DND-41 (cell line): ENCODE measurements at regions not wholly inside any gene's neighbourhood (a gene's known extent, or its start where the extent isn't known, plus 50 kb on each side); places are given as distances from the start of the nearest gene placed in this dataset.

Experiments
- ATAC-seq: fragments of 200-7000 bp; cut with Tn5 transposase; 3 replicates; pipeline ENCODE4 v1.9.1; 2021; ENCODE audit warnings: low read depth; ENCODE audit not compliant: insufficient read depth
- DNase-seq: peaks from one replicate; pipeline ENCODE4 v3.0.0-alpha.2; 2020
- H2AFZ ChIP-seq: 2 replicates; pipeline ENCODE4 v1.6.0; 2012; ENCODE audit warnings: low read depth, low read length
- H3K27ac ChIP-seq: 2 replicates; pipeline ENCODE4 v1.5.1; 2012; ENCODE audit warnings: low read length, inconsistent platforms
- H3K27me3 ChIP-seq: fragments of 200-600 bp; sonication (generic); 2 replicates; pipeline ENCODE4 v1.6.0; 2012; ENCODE audit warnings: low read length, mild to moderate bottlenecking, inconsistent platforms; ENCODE audit not compliant: insufficient read depth, poor library complexity
- H3K36me3 ChIP-seq: 2 replicates; pipeline ENCODE4 v1.5.1; 2012; ENCODE audit warnings: low read length, inconsistent platforms; ENCODE audit not compliant: insufficient read depth
- H3K4me1 ChIP-seq: 2 replicates; pipeline ENCODE4 v1.5.1; 2012; ENCODE audit warnings: mild to moderate bottlenecking, low read length; ENCODE audit not compliant: insufficient read depth
- H3K4me2 ChIP-seq: 2 replicates; pipeline ENCODE4 v1.6.0; 2012; ENCODE audit warnings: mild to moderate bottlenecking, moderate library complexity, low read length, inconsistent platforms; ENCODE audit not compliant: insufficient read depth
- H3K4me3 ChIP-seq, 2 experiments: fragments of 200-600 bp in 1 of 2; shearing (Covaris generic) in 1 of 2; 2 replicates each; pipeline ENCODE4 v1.5.1; 2012 to 2016; ENCODE audit warnings: inconsistent platforms in 2 of 2, low read length in 2 of 2, mild to moderate bottlenecking in 2 of 2, low read depth in 1 of 2, moderate library complexity in 1 of 2
- H3K79me2 ChIP-seq: 2 replicates; pipeline ENCODE4 v1.6.0; 2012; ENCODE audit warnings: low read length, inconsistent platforms; ENCODE audit not compliant: insufficient read depth
- H3K9ac ChIP-seq: 2 replicates; pipeline ENCODE4 v1.6.0; 2012; ENCODE audit warnings: low read depth, mild to moderate bottlenecking, inconsistent platforms, low read length, moderate library complexity
- H3K9me3 ChIP-seq: 2 replicates; pipeline ENCODE4 v1.5.1; 2012; ENCODE audit warnings: low read length, moderate library complexity, mild to moderate bottlenecking, inconsistent platforms; ENCODE audit not compliant: insufficient read depth, severe bottlenecking
- H4K20me1 ChIP-seq: 2 replicates; pipeline ENCODE4 v1.6.0; 2012; ENCODE audit warnings: low read length; ENCODE audit not compliant: insufficient read depth
- CTCF ChIP-seq: IDR thresholded peaks from 2 replicates; pipeline ENCODE4 v1.5.1; 2012; ENCODE audit warnings: borderline replicate concordance, low read length, moderate library complexity, mild to moderate bottlenecking; ENCODE audit not compliant: poor library complexity, severe bottlenecking; ENCODE audit errors: extremely low read depth
- EZH2 ChIP-seq: IDR thresholded peaks from 3 replicates; pipeline ENCODE4 v1.6.1; 2012; ENCODE audit warnings: borderline replicate concordance, low read depth, mild to moderate bottlenecking, moderate library complexity, low read length, inconsistent platforms; ENCODE audit not compliant: severe bottlenecking

GRCh38 chr9:105150991-105151685 lies 93.3 kb upstream of the SLC44A1 start:
- no peak for ATAC-seq
- no peaks in the 10 kb centered on the region for H3K36me3 ChIP-seq

GRCh38 chr9:105151686-105151995 lies 92.8 kb upstream of the SLC44A1 start:
- no peak for TF ChIP-seq CTCF
- Histone ChIP-seq H2AFZ (no peak overlapping the region), H3K4me2 (no peak overlapping the region), H3K79me2 (no peaks in the 10 kb centered on the region), H3K27ac (no peak overlapping the region), H3K36me3 (no peaks in the 10 kb centered on the region), H3K27me3 (no peaks in the 10 kb centered on the region), H3K9ac (no peak overlapping the region), H4K20me1 (no peaks in the 10 kb centered on the region), H3K4me3 (no peak overlapping the region), H3K4me1 (no peaks in the 10 kb centered on the region), H3K9me3 (no peaks in the 10 kb centered on the region)
- ATAC-seq (no peak), DNase-seq (no peak)

More at GRCh38 chr9:105150991-105151685, 93.3 kb upstream of the SLC44A1 start:
- H3K27me3 ChIP-seq = no peaks in the 10 kb centered on the region
- no peak overlapping the region for H3K27ac ChIP-seq
- no peaks in the 10 kb centered on the region for H3K9me3 ChIP-seq
- H3K4me3 ChIP-seq = no peak overlapping the region
- H3K9ac ChIP-seq = no peak overlapping the region
- no peak for DNase-seq
- no peaks in the 10 kb centered on the region for H3K4me1 ChIP-seq
- no peaks in the 10 kb centered on the region for H3K79me2 ChIP-seq
- H2AFZ ChIP-seq = no peak overlapping the region
- H4K20me1 ChIP-seq = no peaks in the 10 kb centered on the region
- TF ChIP-seq CTCF (no peak), EZH2 (no peak)
- no peak overlapping the region for H3K4me2 ChIP-seq

- TF ChIP-seq EZH2 (no peak), CTCF (no peak)
- no peak overlapping the region for H3K27ac ChIP-seq
- no peak overlapping the region for H2AFZ ChIP-seq
- H3K36me3 ChIP-seq = no peaks in the 10 kb centered on the region
- DNase-seq (no peak), ATAC-seq (no peak)
- H4K20me1 ChIP-seq = no peaks in the 10 kb centered on the region
- H3K9me3 ChIP-seq = no peaks in the 10 kb centered on the region
- no peak overlapping the region for H3K9ac ChIP-seq
- no peaks in the 10 kb centered on the region for H3K79me2 ChIP-seq
- peaks cover 7% of the 10 kb centered on the region for H3K4me1 ChIP-seq
- H3K27me3 ChIP-seq = no peaks in the 10 kb centered on the region
- H3K4me2 ChIP-seq = no peak overlapping the region
- no peak overlapping the region for H3K4me3 ChIP-seq
These were observed 89.7 kb upstream of the SLC44A1 start for GRCh38 chr9:105154723-105155191.

- Histone ChIP-seq H3K4me1 (peaks cover 7% of the 10 kb centered on the region), H3K36me3 (no peaks in the 10 kb centered on the region), H3K27ac (no peak overlapping the region), H3K4me3 (no peak overlapping the region), H3K79me2 (no peaks in the 10 kb centered on the region), H3K9me3 (no peaks in the 10 kb centered on the region), H4K20me1 (no peaks in the 10 kb centered on the region), H3K4me2 (no peak overlapping the region), H2AFZ (no peak overlapping the region), H3K9ac (no peak overlapping the region), H3K27me3 (no peaks in the 10 kb centered on the region)
- DNase-seq (peak; percentile 6), ATAC-seq (peak; percentile 81)
- peak; percentile 61 for TF ChIP-seq CTCF
- no peak for TF ChIP-seq EZH2
These were observed 87.3 kb upstream of the SLC44A1 start for GRCh38 chr9:105157171-105157583.
